Spleen (tissue), 11 donors: ENCODE measurements at regions not wholly inside any gene's neighbourhood (a gene's known extent, or its start where the extent isn't known, plus 50 kb on each side); places are given as distances from the start of the nearest gene placed in this dataset.

ENCODE experiments used
- DNase-seq: peaks from one replicate; pipeline ENCODE4 v3.0.0-alpha.2; 2020
- H3K27ac ChIP-seq, 8 donors: fragments of 200-600 bp; sonication (generic) in 7 of 8; 1 replicate in 4 of 8; 2 replicates in 4 of 8; pipeline versions ENCODE4 v1.5.0 to v1.8.0; 2016 to 2021; ENCODE audit warnings: inconsistent platforms in 4 of 8, mild to moderate bottlenecking in 4 of 8, moderate library complexity in 1 of 8
- H3K27me3 ChIP-seq, 7 donors: fragments of 200-600 bp; sonication (generic) in 6 of 7; replicated peaks in 1 of 7; 1 replicate in 4 of 7; 2 replicates in 3 of 7; pipeline versions ENCODE4 v1.5.0 to v1.8.0; 2016 to 2021; ENCODE audit warnings: inconsistent platforms in 3 of 7, mild to moderate bottlenecking in 1 of 7
- H3K36me3 ChIP-seq, 6 donors: fragments of 200-600 bp; sonication (generic) in 5 of 6; 1 replicate in 4 of 6; 2 replicates in 2 of 6; pipeline versions ENCODE4 v1.5.0 to v1.8.0; 2016 to 2021; ENCODE audit warnings: inconsistent platforms in 2 of 6
- H3K4me1 ChIP-seq, 6 donors: fragments of 200-600 bp; sonication (generic) in 5 of 6; 1 replicate in 3 of 6; 2 replicates in 3 of 6; pipeline versions ENCODE4 v1.5.0 to v1.8.0; 2016 to 2021; ENCODE audit warnings: inconsistent platforms in 3 of 6
- H3K4me3 ChIP-seq, 8 donors: fragments of 200-600 bp; sonication (generic) in 7 of 8; 1 replicate in 4 of 8; 2 replicates in 4 of 8; pipeline versions ENCODE4 v1.5.0 to v1.8.0; 2016 to 2021; ENCODE audit warnings: inconsistent platforms in 4 of 8, mild to moderate bottlenecking in 4 of 8, moderate library complexity in 2 of 8
- H3K9me3 ChIP-seq, 8 donors: fragments of 200-600 bp; sonication (generic) in 7 of 8; 1 replicate in 4 of 8; 2 replicates in 4 of 8; pipeline versions ENCODE4 v1.5.0 to v1.8.0; 2016 to 2021; ENCODE audit warnings: inconsistent platforms in 4 of 8
- CTCF ChIP-seq, 11 experiments: fragments of 200-600 bp in 7 of 11; fragments of 450-650 bp in 4 of 11; sonication (generic) in 4 of 11; IDR thresholded peaks in 8 of 11; conservative IDR thresholded peaks in 3 of 11; 1 replicate in 7 of 11; 2 replicates in 4 of 11; pipeline versions ENCODE4 v1.4.0 to v1.8.0; 2016 to 2021; ENCODE audit warnings: antibody characterized with exemption in 11 of 11, inconsistent platforms in 4 of 11, mild to moderate bottlenecking in 1 of 11
- POLR2A ChIP-seq, 3 donors: fragments of 450-650 bp; IDR thresholded peaks; one replicate each; pipeline ENCODE4 v1.5.1; 2017; ENCODE audit warnings: antibody characterized with exemption in 3 of 3, mild to moderate bottlenecking in 1 of 3
- POLR2AphosphoS5 ChIP-seq, 3 donors: sonication (generic); formaldehyde crosslinking; IDR thresholded peaks; one replicate each; pipeline ENCODE4 v1.5.1; 2017; ENCODE audit warnings: antibody characterized with exemption in 3 of 3
- WGBS, 5 donors: extraction: QIAGEN DNeasy Blood & Tissue Kit in 3 of 5; methylation state at CpG; one replicate each; pipeline versions ENCODE4 v1.1.5 to v1.1.7; 2013 to 2018; 5-methylcytosine and 5-hydroxymethylcytosine counted together
- intact Hi-C: fragments of 100-400 bp; cut with DNase I; formaldehyde crosslinking; loops from one replicate; pipeline ENCODE4 v1.15.0; 2023; ENCODE audit warnings: low total_unique reads
- donor health status: healthy with polysubstance abuse.
- donor health status: DM: no; HTN: no; CAD: no; lungs with moderate emphysema.
- donor health status: DM: no; HTN: no; CAD: no.
- donor health status: Bipolar disorder and iron deficiency.
- donor health status: healthy.
- donor health status: DM: no; HTN: no; CAD: no.
- donor health status: DM: yes; HTN: yes; CAD: no.

GRCh38 chrX:13198762-13199064 lies 121.1 kb downstream of the ATXN3L start:
- TF ChIP-seq CTCF (IDR thresholded peaks at IDR 0.05 in 8 of 11, conservative IDR thresholded peaks at IDR 0.05 in 3 of 11) (no peak), POLR2AphosphoS5 (IDR thresholded peaks at IDR 0.05) (no peak), POLR2A (IDR thresholded peaks at IDR 0.05) (no peak)
- intact Hi-C loops: no loop called here
- no peaks in the 10 kb centered on the region for H3K36me3 ChIP-seq
- peaks cover 0 to 10% (median 0%) of the 10 kb centered on the region in 7 donors for H3K27me3 ChIP-seq
- DNase-seq: no peak
- 71 to 91% (median 84%) methylated on average over 3 of the region's 3 CpGs for WGBS, 5 donors
- no peaks in the 10 kb centered on the region for H3K9me3 ChIP-seq
- H3K4me1 ChIP-seq: peaks cover 0 to 9% (median 0%) of the 10 kb centered on the region in 6 donors
- H3K4me3 ChIP-seq: no peak overlapping the region
- H3K27ac ChIP-seq: no peak overlapping the region

- H3K27ac ChIP-seq: no peak overlapping the region
- 66 to 81% (median 75%) methylated on average over 4 of the region's 4 CpGs for WGBS, 5 donors
- H3K4me3 ChIP-seq: no peak overlapping the region
- peaks cover 0 to 9% (median 0%) of the 10 kb centered on the region in 7 donors for H3K27me3 ChIP-seq
- intact Hi-C loops: no loop called here
- no peaks in the 10 kb centered on the region for H3K36me3 ChIP-seq
- DNase-seq: no peak
- no peaks in the 10 kb centered on the region for H3K9me3 ChIP-seq
- peaks cover 0 to 9% (median 0%) of the 10 kb centered on the region in 6 donors for H3K4me1 ChIP-seq
- no peak for TF ChIP-seq CTCF (IDR thresholded peaks at IDR 0.05 in 8 of 11, conservative IDR thresholded peaks at IDR 0.05 in 3 of 11)
- no peak for TF ChIP-seq POLR2A (IDR thresholded peaks at IDR 0.05)
- TF ChIP-seq POLR2AphosphoS5 (IDR thresholded peaks at IDR 0.05): no peak
Measured at GRCh38 chrX:13198056-13198761, 121.6 kb downstream of the ATXN3L start.

GRCh38 chrX:13196782-13197181 lies 123.1 kb downstream of the ATXN3L start:
- Histone ChIP-seq H3K27me3 (peaks cover 0 to 4% (median 0%) of the 10 kb centered on the region in 7 donors), H3K27ac (no peak overlapping the region), H3K4me1 (peaks cover 0 to 9% (median 0%) of the 10 kb centered on the region in 6 donors), H3K9me3 (no peaks in the 10 kb centered on the region), H3K4me3 (no peak overlapping the region), H3K36me3 (no peaks in the 10 kb centered on the region)
- no peak for DNase-seq
- TF ChIP-seq POLR2A (IDR thresholded peaks at IDR 0.05) (no peak), POLR2AphosphoS5 (IDR thresholded peaks at IDR 0.05) (no peak), CTCF (IDR thresholded peaks at IDR 0.05 in 8 of 11, conservative IDR thresholded peaks at IDR 0.05 in 3 of 11) (no peak)
- intact Hi-C loops: no loop called here
- 83 to 93% (median 87%) methylated on average over 2 of the region's 2 CpGs for WGBS, 5 donors

- DNase-seq: no peak
- no peaks in the 10 kb centered on the region for H3K36me3 ChIP-seq
- peak overlapping the region in 2 of 8 donors; percentile 31 to 36 for H3K27ac ChIP-seq
- intact Hi-C loops: no loop called here
- H3K27me3 ChIP-seq: no peaks in the 10 kb centered on the region
- TF ChIP-seq POLR2A (IDR thresholded peaks at IDR 0.05) (no peak), CTCF (IDR thresholded peaks at IDR 0.05 in 8 of 11, conservative IDR thresholded peaks at IDR 0.05 in 3 of 11) (no peak), POLR2AphosphoS5 (IDR thresholded peaks at IDR 0.05) (no peak)
- WGBS, 5 donors: 49 to 69% (median 60%) methylated on average over 3 of the region's 3 CpGs
- no peak overlapping the region for H3K4me3 ChIP-seq
- no peaks in the 10 kb centered on the region for H3K9me3 ChIP-seq
- H3K4me1 ChIP-seq: peaks cover 0 to 9% (median 0%) of the 10 kb centered on the region in 6 donors
Measured at GRCh38 chrX:13195340-13195739, 124.5 kb downstream of the ATXN3L start.
